ENCODE measurements at regions not wholly inside any gene's neighbourhood (a gene's known extent, or its start where the extent isn't known, plus 50 kb on each side); places are given as distances from the start of the nearest gene placed in this dataset.

DNA sequence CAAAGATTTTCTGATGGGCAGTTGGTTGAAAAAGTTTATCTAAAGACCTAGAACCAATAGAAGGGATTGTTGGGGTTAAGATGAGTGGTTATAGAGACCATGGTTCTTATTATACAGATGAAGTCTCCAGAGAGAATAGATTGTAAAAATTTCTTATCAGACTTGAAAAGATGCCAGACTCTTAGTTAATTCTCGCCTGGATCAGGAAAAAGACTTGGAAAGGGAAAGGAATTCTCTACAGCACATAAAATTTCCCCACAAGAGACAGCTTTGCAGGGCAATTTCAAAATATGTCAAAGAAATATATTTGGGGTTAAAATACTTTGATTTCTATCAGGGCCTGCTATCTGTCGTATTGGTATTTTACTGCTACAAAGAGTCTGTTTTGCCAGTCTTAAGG lies 582.6 kb downstream of the UTRN start:
- TF ChIP-seq YY1 (IDR thresholded peaks at IDR 0.05; ENCODE audit: insufficient read depth, insufficient read length) (no peak), SUZ12 (IDR thresholded peaks at IDR 0.05; ENCODE audit: extremely low read depth, insufficient read depth, insufficient read length) (no peak)

All from NT2/D1 (cell line).